CD4-positive, alpha-beta memory T cell (primary cell): ENCODE measurements at regions not wholly inside any gene's neighbourhood (a gene's known extent, or its start where the extent isn't known, plus 50 kb on each side); places are given as distances from the start of the nearest gene placed in this dataset.

Experiments used
- CTCF ChIA-PET: fragments of 350-600 bp; sonication (Branson Sonifier 250); formaldehyde crosslinking; loops from one replicate; lab custom pipeline; 2021; ENCODE audit warnings: inconsistent platforms; ENCODE audit not compliant: partially characterized antibody; lab: Charles Lee
- POLR2A ChIA-PET: fragments of 350-600 bp; sonication (Branson Sonifier 250); formaldehyde crosslinking; loops from one replicate; lab custom pipeline; 2021; ENCODE audit not compliant: partially characterized antibody; lab: Charles Lee
- DNase-seq, 5 donors: peaks; one replicate each; pipeline versions ENCODE4 v3.0.0 to v3.0.0-alpha.2; 2020 to 2022; ENCODE audit warnings: mixed read lengths in 1 of 5
- H3K27ac ChIP-seq: one replicate; pipeline ENCODE4 v1.7.0; 2013; ENCODE audit warnings: low read depth, low read length
- H3K27me3 ChIP-seq: 2 replicates; pipeline ENCODE4 v1.7.0; 2013; ENCODE audit warnings: mild to moderate bottlenecking, low read length, moderate library complexity; ENCODE audit not compliant: insufficient read depth
- H3K36me3 ChIP-seq: 2 replicates; pipeline ENCODE4 v1.7.0; 2013; ENCODE audit warnings: mild to moderate bottlenecking, low read length, moderate library complexity; ENCODE audit not compliant: insufficient read depth
- H3K4me1 ChIP-seq: 2 replicates; pipeline ENCODE4 v1.7.0; 2013; ENCODE audit warnings: mild to moderate bottlenecking, low read length, moderate library complexity; ENCODE audit not compliant: insufficient read depth
- H3K4me3 ChIP-seq, 2 donors: one replicate each; pipeline ENCODE4 v1.7.0; 2013; ENCODE audit warnings: low read length in 2 of 2, mild to moderate bottlenecking in 1 of 2
- H3K9me3 ChIP-seq, 2 donors: one replicate each; pipeline ENCODE4 v1.7.0; 2013; ENCODE audit warnings: low read length in 2 of 2, control low read depth in 1 of 2; ENCODE audit not compliant: control insufficient read depth in 1 of 2
- H3K27ac Mint-ChIP-seq, 7 donors: one replicate each; pipeline ENCODE4 v1.8.0; 2020 to 2021; ENCODE audit warnings: mixed read lengths in 7 of 7, mild to moderate bottlenecking in 6 of 7, inconsistent platforms in 3 of 7, moderate library complexity in 3 of 7
- H3K27me3 Mint-ChIP-seq, 2 donors: one replicate each; pipeline ENCODE4 v1.8.0; 2020 to 2021; ENCODE audit warnings: mixed read lengths in 2 of 2
- H3K36me3 Mint-ChIP-seq, 2 donors: one replicate each; pipeline ENCODE4 v1.8.0; 2020 to 2021; ENCODE audit warnings: mixed read lengths in 2 of 2, inconsistent platforms in 1 of 2, mild to moderate bottlenecking in 1 of 2
- H3K4me1 Mint-ChIP-seq, 4 donors: one replicate each; pipeline ENCODE4 v1.8.0; 2020 to 2021; ENCODE audit warnings: mixed read lengths in 4 of 4, mild to moderate bottlenecking in 1 of 4
- H3K4me3 Mint-ChIP-seq, 8 donors: one replicate each; pipeline ENCODE4 v1.8.0; 2020 to 2021; ENCODE audit warnings: mixed read lengths in 8 of 8, mild to moderate bottlenecking in 7 of 8, moderate library complexity in 6 of 8, inconsistent platforms in 3 of 8
- H3K9me3 Mint-ChIP-seq, 8 donors: one replicate each; pipeline ENCODE4 v1.8.0; 2020 to 2021; ENCODE audit warnings: mixed read lengths in 8 of 8, mild to moderate bottlenecking in 5 of 8, inconsistent platforms in 3 of 8, moderate library complexity in 1 of 8
- intact Hi-C: fragments of 100-400 bp; cut with micrococcal nuclease; formaldehyde crosslinking; loops from one replicate; pipeline ENCODE4 v1.15.1; 2023

DNA sequence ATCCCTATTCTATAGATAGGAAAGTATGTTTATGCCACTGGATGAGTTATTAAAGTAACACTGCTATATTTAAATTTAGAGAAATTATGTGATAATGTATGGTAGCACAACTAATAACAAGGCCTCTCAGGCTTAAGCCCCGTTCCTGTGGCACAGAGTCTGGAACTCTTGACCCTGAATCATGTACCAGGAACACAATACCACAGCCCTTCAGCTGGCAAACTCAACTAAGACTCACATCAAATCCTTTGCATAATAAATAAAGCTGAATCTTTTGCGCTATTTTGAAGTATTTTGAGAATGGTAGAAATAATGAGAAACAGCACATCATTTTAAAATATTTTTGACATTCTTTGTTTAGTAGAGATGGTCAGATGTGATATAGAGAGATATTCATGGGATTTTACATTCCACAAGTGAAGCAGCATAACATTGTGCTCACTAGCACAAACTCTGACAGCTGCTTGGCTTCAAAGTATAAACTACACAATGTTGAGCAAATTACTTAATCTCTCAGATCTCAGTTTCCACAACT, 478.4 kb upstream of the FAM241A start:
- Histone ChIP-seq H3K27me3 (no peaks in the 10 kb centered on the region), H3K4me3 (no peak overlapping the region), H3K9me3 (no peaks in the 10 kb centered on the region), H3K36me3 (no peaks in the 10 kb centered on the region), H3K27ac (no peak overlapping the region), H3K4me1 (no peaks in the 10 kb centered on the region)
- Mint-ChIP-seq H3K36me3 (no peaks in the 10 kb centered on the region), H3K4me1 (no peaks in the 10 kb centered on the region), H3K27me3 (no peaks in the 10 kb centered on the region), H3K9me3 (peaks cover 0 to 5% (median 3%) of the 10 kb centered on the region in 8 donors), H3K4me3 (no peak overlapping the region), H3K27ac (no peak overlapping the region)
- intact Hi-C loops, result no loop called here
- ChIA-PET CTCF (no interaction called here), POLR2A (no interaction called here)
- DNase-seq, result no peak

GRCh38 chr4:111671756-111672155, 473.5 kb upstream of the FAM241A start:
- Histone ChIP-seq H3K27ac (no peak overlapping the region), H3K4me3 (no peak overlapping the region), H3K27me3 (no peaks in the 10 kb centered on the region), H3K9me3 (no peaks in the 10 kb centered on the region), H3K36me3 (no peaks in the 10 kb centered on the region), H3K4me1 (no peaks in the 10 kb centered on the region)
- H3K27ac Mint-ChIP-seq, result no peak overlapping the region
- intact Hi-C loops, result no loop called here
- no peak for DNase-seq
- no peaks in the 10 kb centered on the region for H3K4me1 Mint-ChIP-seq
- POLR2A ChIA-PET, result no interaction called here
- H3K27me3 Mint-ChIP-seq, result no peaks in the 10 kb centered on the region
- H3K9me3 Mint-ChIP-seq, result peaks cover 0 to 4% (median 2%) of the 10 kb centered on the region in 8 donors
- no peak overlapping the region for H3K4me3 Mint-ChIP-seq
- CTCF ChIA-PET, result no interaction called here
- no peaks in the 10 kb centered on the region for H3K36me3 Mint-ChIP-seq

DNA sequence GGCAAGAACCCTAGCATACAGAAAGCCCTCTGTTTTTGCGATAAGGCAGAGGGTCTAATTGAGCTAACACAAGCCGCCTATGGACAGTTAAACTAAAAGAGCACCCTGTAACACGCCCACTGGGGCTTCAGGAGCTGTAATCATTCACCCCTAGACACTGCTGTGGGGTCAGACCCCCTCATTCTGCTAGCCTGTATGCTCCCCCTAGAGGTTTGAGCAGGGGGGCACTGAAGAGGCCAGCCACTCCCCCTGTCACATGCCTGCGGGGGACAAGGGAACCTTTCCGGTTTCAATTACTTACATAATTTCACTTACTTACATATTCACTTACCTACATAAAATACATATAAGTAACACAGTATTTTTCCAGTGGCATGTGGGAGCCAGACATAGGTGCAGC, 469.5 kb upstream of the FAM241A start:
- ChIA-PET CTCF (no interaction called here), POLR2A (no interaction called here)
- H3K9me3 ChIP-seq, result no peaks in the 10 kb centered on the region
- H3K27ac ChIP-seq, result no peak overlapping the region
- Mint-ChIP-seq H3K36me3 (no peaks in the 10 kb centered on the region), H3K4me3 (no peak overlapping the region), H3K27me3 (no peaks in the 10 kb centered on the region), H3K4me1 (no peaks in the 10 kb centered on the region), H3K27ac (no peak overlapping the region), H3K9me3 (peaks cover 0 to 4% (median 1%) of the 10 kb centered on the region in 8 donors)
- no peak overlapping the region for H3K4me3 ChIP-seq
- no peaks in the 10 kb centered on the region for H3K36me3 ChIP-seq
- intact Hi-C loops, result no loop called here
- DNase-seq, result no peak
- no peaks in the 10 kb centered on the region for H3K4me1 ChIP-seq
- no peaks in the 10 kb centered on the region for H3K27me3 ChIP-seq

GRCh38 chr4:111676533-111676932, 468.7 kb upstream of the FAM241A start:
- Mint-ChIP-seq H3K4me3 (no peak overlapping the region), H3K4me1 (no peaks in the 10 kb centered on the region), H3K27me3 (no peaks in the 10 kb centered on the region), H3K27ac (no peak overlapping the region), H3K36me3 (no peaks in the 10 kb centered on the region), H3K9me3 (peaks cover 0 to 4% (median 1%) of the 10 kb centered on the region in 8 donors)
- H3K4me3 ChIP-seq, result no peak overlapping the region
- POLR2A ChIA-PET, result no interaction called here
- intact Hi-C loops, result no loop called here
- no peaks in the 10 kb centered on the region for H3K9me3 ChIP-seq
- no peak overlapping the region for H3K27ac ChIP-seq
- no peaks in the 10 kb centered on the region for H3K27me3 ChIP-seq
- no peaks in the 10 kb centered on the region for H3K36me3 ChIP-seq
- no peaks in the 10 kb centered on the region for H3K4me1 ChIP-seq
- no peak for DNase-seq
- CTCF ChIA-PET, result no interaction called here

DNA sequence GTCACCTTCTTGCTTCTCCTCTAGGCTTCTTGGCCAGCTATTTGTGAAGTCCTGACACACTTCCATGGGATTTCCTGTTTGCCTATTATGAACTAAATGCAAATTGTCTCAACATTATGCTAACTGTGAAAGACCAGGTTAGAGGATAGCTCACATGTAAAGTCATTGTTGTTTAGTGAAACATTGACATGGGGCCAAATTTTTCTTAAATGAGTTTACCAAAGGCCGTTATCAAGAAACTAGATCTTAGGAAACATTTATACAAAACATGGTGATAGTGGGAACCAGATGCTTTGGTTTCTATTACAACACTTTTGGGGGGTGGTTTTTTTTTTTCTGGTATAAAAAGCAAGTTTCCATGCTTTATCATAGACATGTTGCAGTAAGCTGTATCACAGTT, 466.8 kb upstream of the FAM241A start:
- no peaks in the 10 kb centered on the region for H3K27me3 Mint-ChIP-seq
- H3K4me3 Mint-ChIP-seq, result no peak overlapping the region
- intact Hi-C loops, result no loop called here
- no peaks in the 10 kb centered on the region for H3K4me1 Mint-ChIP-seq
- H3K27me3 ChIP-seq, result no peaks in the 10 kb centered on the region
- peaks cover 0 to 4% (median under 1%) of the 10 kb centered on the region in 8 donors for H3K9me3 Mint-ChIP-seq
- ChIA-PET CTCF (no interaction called here), POLR2A (no interaction called here)
- no peak overlapping the region for H3K27ac Mint-ChIP-seq
- no peak overlapping the region for H3K4me3 ChIP-seq
- no peaks in the 10 kb centered on the region for H3K4me1 ChIP-seq
- no peaks in the 10 kb centered on the region for H3K36me3 ChIP-seq
- H3K9me3 ChIP-seq, result no peaks in the 10 kb centered on the region
- no peaks in the 10 kb centered on the region for H3K36me3 Mint-ChIP-seq
- no peak overlapping the region for H3K27ac ChIP-seq
- DNase-seq, result no peak

DNA sequence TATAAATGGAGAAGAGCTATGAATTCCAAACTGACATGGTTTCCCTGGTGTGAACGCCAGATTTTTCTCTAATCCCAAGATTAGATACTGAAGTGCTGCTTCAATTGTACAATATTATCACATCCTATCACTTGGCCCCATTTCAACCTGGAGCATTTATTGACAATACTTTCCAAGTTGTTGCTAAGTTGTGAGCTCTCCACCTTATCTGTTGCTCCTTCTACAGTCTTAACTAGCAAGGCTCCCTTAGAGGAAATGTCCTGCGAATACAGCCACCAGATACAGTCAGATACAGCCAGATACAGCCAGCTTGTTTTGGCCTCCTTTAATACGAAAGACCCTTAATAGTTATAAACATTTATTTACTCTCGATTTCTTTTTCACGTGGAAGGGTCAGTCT, 466.3 kb upstream of the FAM241A start:
- Histone ChIP-seq H3K9me3 (no peaks in the 10 kb centered on the region), H3K36me3 (no peaks in the 10 kb centered on the region), H3K4me1 (no peaks in the 10 kb centered on the region), H3K27me3 (no peaks in the 10 kb centered on the region), H3K4me3 (no peak overlapping the region), H3K27ac (no peak overlapping the region)
- no peak for DNase-seq
- POLR2A ChIA-PET, result no interaction called here
- H3K4me3 Mint-ChIP-seq, result no peak overlapping the region
- H3K27me3 Mint-ChIP-seq, result no peaks in the 10 kb centered on the region
- H3K4me1 Mint-ChIP-seq, result no peaks in the 10 kb centered on the region
- no peaks in the 10 kb centered on the region for H3K36me3 Mint-ChIP-seq
- CTCF ChIA-PET, result no interaction called here
- peaks cover 0 to 4% (median under 1%) of the 10 kb centered on the region in 8 donors for H3K9me3 Mint-ChIP-seq
- H3K27ac Mint-ChIP-seq, result no peak overlapping the region
- intact Hi-C loops, result no loop called here

- Mint-ChIP-seq H3K4me1 (no peaks in the 10 kb centered on the region), H3K4me3 (no peak overlapping the region), H3K27ac (no peak overlapping the region), H3K27me3 (no peaks in the 10 kb centered on the region), H3K36me3 (no peaks in the 10 kb centered on the region), H3K9me3 (peaks cover 0 to 4% (median 0%) of the 10 kb centered on the region in 8 donors)
- intact Hi-C loops, result no loop called here
- H3K4me3 ChIP-seq, result no peak overlapping the region
- H3K27ac ChIP-seq, result no peak overlapping the region
- no peak for DNase-seq
- ChIA-PET POLR2A (no interaction called here), CTCF (no interaction called here)
- H3K27me3 ChIP-seq, result no peaks in the 10 kb centered on the region
- H3K36me3 ChIP-seq, result no peaks in the 10 kb centered on the region
- no peaks in the 10 kb centered on the region for H3K9me3 ChIP-seq
- no peaks in the 10 kb centered on the region for H3K4me1 ChIP-seq
Observed at GRCh38 chr4:111681270-111681669, 464.0 kb upstream of the FAM241A start.

- intact Hi-C loops, result no loop called here
- POLR2A ChIA-PET, result no interaction called here
- CTCF ChIA-PET, result no interaction called here
- no peaks in the 10 kb centered on the region for H3K27me3 Mint-ChIP-seq
- Histone ChIP-seq H3K27me3 (no peaks in the 10 kb centered on the region), H3K9me3 (no peaks in the 10 kb centered on the region), H3K27ac (no peak overlapping the region), H3K4me3 (no peak overlapping the region), H3K4me1 (no peaks in the 10 kb centered on the region), H3K36me3 (no peaks in the 10 kb centered on the region)
- no peak overlapping the region for H3K4me3 Mint-ChIP-seq
- H3K4me1 Mint-ChIP-seq, result no peaks in the 10 kb centered on the region
- H3K9me3 Mint-ChIP-seq, result peaks cover 0 to 4% (median 0%) of the 10 kb centered on the region in 8 donors
- H3K36me3 Mint-ChIP-seq, result no peaks in the 10 kb centered on the region
- no peak for DNase-seq
- H3K27ac Mint-ChIP-seq, result no peak overlapping the region
Observed at GRCh38 chr4:111681751-111682150, 463.5 kb upstream of the FAM241A start.
